ENCODE measurements at regions not wholly inside any gene's neighbourhood (a gene's known extent, or its start where the extent isn't known, plus 50 kb on each side); places are given as distances from the start of the nearest gene placed in this dataset.

GRCh38 chr5:167948251-167948650 is 343.2 kb upstream of the WWC1 start:
- TF ChIP-seq, protein P1, sequence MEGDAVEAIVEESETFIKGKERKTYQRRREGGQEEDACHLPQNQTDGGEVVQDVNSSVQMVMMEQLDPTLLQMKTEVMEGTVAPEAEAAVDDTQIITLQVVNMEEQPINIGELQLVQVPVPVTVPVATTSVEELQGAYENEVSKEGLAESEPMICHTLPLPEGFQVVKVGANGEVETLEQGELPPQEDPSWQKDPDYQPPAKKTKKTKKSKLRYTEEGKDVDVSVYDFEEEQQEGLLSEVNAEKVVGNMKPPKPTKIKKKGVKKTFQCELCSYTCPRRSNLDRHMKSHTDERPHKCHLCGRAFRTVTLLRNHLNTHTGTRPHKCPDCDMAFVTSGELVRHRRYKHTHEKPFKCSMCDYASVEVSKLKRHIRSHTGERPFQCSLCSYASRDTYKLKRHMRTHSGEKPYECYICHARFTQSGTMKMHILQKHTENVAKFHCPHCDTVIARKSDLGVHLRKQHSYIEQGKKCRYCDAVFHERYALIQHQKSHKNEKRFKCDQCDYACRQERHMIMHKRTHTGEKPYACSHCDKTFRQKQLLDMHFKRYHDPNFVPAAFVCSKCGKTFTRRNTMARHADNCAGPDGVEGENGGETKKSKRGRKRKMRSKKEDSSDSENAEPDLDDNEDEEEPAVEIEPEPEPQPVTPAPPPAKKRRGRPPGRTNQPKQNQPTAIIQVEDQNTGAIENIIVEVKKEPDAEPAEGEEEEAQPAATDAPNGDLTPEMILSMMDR (IDR thresholded peaks at IDR 0.05): no peak
- TF ChIP-seq EZH2 (IDR thresholded peaks at IDR 0.05; ENCODE audit: borderline replicate concordance, insufficient read depth, low read depth, low read length, poor library complexity, severe bottlenecking): no peak
